DOHH2 (cell line): ENCODE measurements at regions not wholly inside any gene's neighbourhood (a gene's known extent, or its start where the extent isn't known, plus 50 kb on each side); places are given as distances from the start of the nearest gene placed in this dataset.
"Not testable (repeated sequence)": the region's sequence is repeated elsewhere in the genome, so short reads cannot be mapped to it uniquely, and the experiment has no call there.

ENCODE experiments used
- H3F3A ChIP-seq: fragments of 200-600 bp; sonication (generic), shearing (Covaris generic); 2 replicates; pipeline ENCODE4 v1.6.0; 2016; ENCODE audit warnings: antibody characterized with exemption, mild to moderate bottlenecking; ENCODE audit not compliant: control insufficient read depth, insufficient read depth
- H3K27ac ChIP-seq: fragments of 200-600 bp; sonication (generic); 2 replicates; pipeline ENCODE4 v1.5.1; 2014; ENCODE audit warnings: low read depth, mild to moderate bottlenecking, low read length, moderate library complexity
- H3K27me3 ChIP-seq: fragments of 200-600 bp; sonication (generic); 2 replicates; pipeline ENCODE4 v1.6.1; 2014; ENCODE audit warnings: mild to moderate bottlenecking, low read length, mixed read lengths; ENCODE audit not compliant: control insufficient read depth
- H3K36me3 ChIP-seq: fragments of 200-600 bp; sonication (generic); 2 replicates; pipeline ENCODE4 v1.6.1; 2014; ENCODE audit warnings: mild to moderate bottlenecking, low read length, moderate library complexity, mixed read lengths; ENCODE audit not compliant: control insufficient read depth
- H3K4me1 ChIP-seq: fragments of 200-600 bp; sonication (generic); 2 replicates; pipeline ENCODE4 v1.6.1; 2014; ENCODE audit warnings: mild to moderate bottlenecking, low read length, mixed read lengths; ENCODE audit not compliant: control insufficient read depth
- H3K4me2 ChIP-seq: fragments of 200-600 bp; sonication (generic); 2 replicates; pipeline ENCODE4 v1.6.0; 2014; ENCODE audit warnings: mild to moderate bottlenecking, low read length, moderate library complexity
- H3K4me3 ChIP-seq: fragments of 200-600 bp; sonication (generic); 2 replicates; pipeline ENCODE4 v1.5.1; 2014; ENCODE audit warnings: mild to moderate bottlenecking, low read length, mixed read lengths
- H3K79me2 ChIP-seq: fragments of 200-600 bp; sonication (generic); 2 replicates; pipeline ENCODE4 v1.6.1; 2014; ENCODE audit warnings: mild to moderate bottlenecking, low read length, mixed read lengths; ENCODE audit not compliant: control insufficient read depth
- H3K9me2 ChIP-seq: fragments of 200-600 bp; sonication (generic); replicated peaks from 2 replicates; pipeline ENCODE4 v1.6.1; 2014; ENCODE audit warnings: mild to moderate bottlenecking, low read length, mixed read lengths; ENCODE audit not compliant: control insufficient read depth
- H3K9me3 ChIP-seq: fragments of 200-600 bp; sonication (generic); 2 replicates; pipeline ENCODE4 v1.6.1; 2014; ENCODE audit warnings: antibody characterized with exemption, low read length, mixed read lengths; ENCODE audit not compliant: control insufficient read depth, insufficient read depth
- H4K20me1 ChIP-seq: fragments of 200-600 bp; sonication (generic); 2 replicates; pipeline ENCODE4 v1.6.0; 2014; ENCODE audit warnings: low read depth, mild to moderate bottlenecking, antibody characterized with exemption, low read length, moderate library complexity; ENCODE audit not compliant: control insufficient read depth, insufficient read depth
- EZH2phosphoT487 ChIP-seq: fragments of 200-600 bp; sonication (generic); IDR thresholded peaks from 2 replicates; pipeline ENCODE4 v1.6.1; 2017; ENCODE audit warnings: borderline replicate concordance, mild to moderate bottlenecking, antibody characterized with exemption, low read length, moderate library complexity, mixed read lengths
- TF ChIP-seq, protein P1 (sequence below): fragments of 200-600 bp; sonication (generic); IDR thresholded peaks from one replicate; pipeline ENCODE4 v1.5.1; 2014; ENCODE audit warnings: antibody characterized with exemption, mild to moderate bottlenecking, low read depth, low read length; ENCODE audit not compliant: poor library complexity, severe bottlenecking

DNA sequence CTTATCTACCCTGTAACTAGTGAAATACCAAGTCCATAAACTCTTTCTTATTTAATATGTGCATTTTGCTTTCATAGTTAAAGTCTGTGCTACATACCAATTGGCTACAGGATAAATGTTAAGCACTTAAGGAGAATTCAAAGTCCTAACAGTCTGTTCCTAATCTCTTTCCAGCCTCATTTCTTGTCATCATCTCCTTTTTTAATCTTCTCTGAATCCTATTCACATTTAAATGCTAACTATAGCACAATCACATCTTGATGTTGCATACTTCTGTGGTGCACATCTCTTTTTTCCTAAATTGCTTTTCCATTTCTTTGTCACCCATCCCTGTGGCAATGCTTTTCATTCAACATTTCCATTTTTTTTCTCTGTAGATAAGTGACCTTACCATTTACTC is 996.1 kb upstream of the TYRP1 start:
- H3K27me3 ChIP-seq = no peaks in the 10 kb centered on the region
- TF ChIP-seq, protein P1, sequence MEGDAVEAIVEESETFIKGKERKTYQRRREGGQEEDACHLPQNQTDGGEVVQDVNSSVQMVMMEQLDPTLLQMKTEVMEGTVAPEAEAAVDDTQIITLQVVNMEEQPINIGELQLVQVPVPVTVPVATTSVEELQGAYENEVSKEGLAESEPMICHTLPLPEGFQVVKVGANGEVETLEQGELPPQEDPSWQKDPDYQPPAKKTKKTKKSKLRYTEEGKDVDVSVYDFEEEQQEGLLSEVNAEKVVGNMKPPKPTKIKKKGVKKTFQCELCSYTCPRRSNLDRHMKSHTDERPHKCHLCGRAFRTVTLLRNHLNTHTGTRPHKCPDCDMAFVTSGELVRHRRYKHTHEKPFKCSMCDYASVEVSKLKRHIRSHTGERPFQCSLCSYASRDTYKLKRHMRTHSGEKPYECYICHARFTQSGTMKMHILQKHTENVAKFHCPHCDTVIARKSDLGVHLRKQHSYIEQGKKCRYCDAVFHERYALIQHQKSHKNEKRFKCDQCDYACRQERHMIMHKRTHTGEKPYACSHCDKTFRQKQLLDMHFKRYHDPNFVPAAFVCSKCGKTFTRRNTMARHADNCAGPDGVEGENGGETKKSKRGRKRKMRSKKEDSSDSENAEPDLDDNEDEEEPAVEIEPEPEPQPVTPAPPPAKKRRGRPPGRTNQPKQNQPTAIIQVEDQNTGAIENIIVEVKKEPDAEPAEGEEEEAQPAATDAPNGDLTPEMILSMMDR = no peak
- no peak for TF ChIP-seq EZH2phosphoT487
- H3K9me3 ChIP-seq = no peaks in the 10 kb centered on the region

DNA sequence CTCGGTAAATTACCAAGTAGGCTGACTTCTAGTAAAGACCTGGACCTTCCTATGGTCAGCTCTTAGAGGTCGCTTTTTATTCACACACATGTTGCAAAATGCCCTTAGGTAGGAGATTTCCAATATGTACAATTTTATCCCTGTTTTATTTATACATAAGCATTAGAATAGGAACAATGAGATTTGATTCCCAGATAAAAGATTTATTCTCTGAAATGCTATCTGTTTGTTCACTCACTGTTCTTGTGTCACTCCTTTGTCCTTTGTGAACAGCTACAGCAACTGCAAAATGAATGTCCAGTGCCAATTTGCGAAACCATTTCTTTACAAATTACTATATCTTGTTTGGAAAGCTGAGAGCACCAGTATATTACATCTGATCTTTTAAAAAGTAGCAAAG is 991.5 kb upstream of the TYRP1 start:
- Histone ChIP-seq H3K36me3 (no peaks in the 10 kb centered on the region), H3K27ac (no peak overlapping the region), H3K4me2 (no peak overlapping the region), H3F3A (no peaks in the 10 kb centered on the region), H3K9me3 (no peaks in the 10 kb centered on the region; the same call in 1 of the 2 replicates), H3K4me1 (no peaks in the 10 kb centered on the region), H3K79me2 (no peaks in the 10 kb centered on the region), H4K20me1 (no peaks in the 10 kb centered on the region), H3K27me3 (no peaks in the 10 kb centered on the region), H3K9me2 (no peaks in the 10 kb centered on the region), H3K4me3 (no peak overlapping the region)
- no peak for TF ChIP-seq EZH2phosphoT487
- TF ChIP-seq, protein P1 = no peak

More for the DNA sequence above, 996.1 kb upstream of the TYRP1 start:
- Histone ChIP-seq H3K79me2 (no peaks in the 10 kb centered on the region), H3K9me2 (no peaks in the 10 kb centered on the region), H3K4me2 (no peak overlapping the region), H3K36me3 (no peaks in the 10 kb centered on the region), H3K4me3 (no peak overlapping the region), H3K4me1 (no peaks in the 10 kb centered on the region), H4K20me1 (no peaks in the 10 kb centered on the region), H3K27ac (no peak overlapping the region), H3F3A (no peaks in the 10 kb centered on the region)

DNA sequence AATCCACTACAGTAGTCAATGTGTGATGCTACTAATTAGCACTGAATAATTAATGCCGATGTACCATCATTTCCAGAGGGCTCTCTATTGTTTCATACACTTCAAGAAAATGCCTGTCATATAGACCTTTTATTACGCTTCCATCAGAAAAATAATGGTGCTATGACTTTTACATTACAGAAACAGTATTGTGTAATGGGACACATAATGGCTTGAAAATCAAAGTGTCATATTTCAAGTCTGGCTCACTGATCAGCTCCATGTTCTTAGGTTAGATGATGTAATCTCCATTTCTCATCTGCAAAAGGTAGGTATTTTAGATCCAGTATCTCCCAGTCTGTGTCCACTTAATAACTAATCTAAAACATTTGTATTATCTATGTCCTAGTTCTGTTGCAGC is 990.6 kb upstream of the TYRP1 start:
- H3K27me3 ChIP-seq = no peaks in the 10 kb centered on the region
- no peak overlapping the region for H3K27ac ChIP-seq
- no peaks in the 10 kb centered on the region for H3K79me2 ChIP-seq
- TF ChIP-seq, protein P1 = no peak
- no peak for TF ChIP-seq EZH2phosphoT487
- no peaks in the 10 kb centered on the region for H3K9me2 ChIP-seq
- H3K4me2 ChIP-seq = no peak overlapping the region
- H3K9me3 ChIP-seq = no peaks in the 10 kb centered on the region; the same call in 1 of the 2 replicates
- no peaks in the 10 kb centered on the region for H3F3A ChIP-seq
- no peaks in the 10 kb centered on the region for H3K4me1 ChIP-seq
- no peak overlapping the region for H3K4me3 ChIP-seq
- no peaks in the 10 kb centered on the region for H3K36me3 ChIP-seq
- no peaks in the 10 kb centered on the region for H4K20me1 ChIP-seq

DNA sequence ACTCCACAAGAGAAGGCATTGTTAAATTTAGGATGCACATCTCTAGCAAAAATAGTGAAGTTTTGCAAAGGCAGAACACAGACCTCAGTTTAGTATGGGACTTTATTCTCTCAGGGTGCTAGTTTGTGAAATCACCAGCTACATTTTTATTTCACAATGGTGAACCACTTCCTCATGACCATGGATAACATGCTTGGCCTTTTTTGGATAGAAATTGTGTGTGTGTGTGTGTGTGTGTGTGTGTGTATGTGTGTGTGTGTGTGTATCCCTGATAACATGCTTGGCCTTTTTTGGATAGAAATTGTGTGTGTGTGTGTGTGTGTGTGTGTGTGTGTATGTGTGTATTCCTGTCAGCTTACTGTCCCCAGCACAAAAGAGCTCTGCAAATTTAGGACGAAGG is 989.0 kb upstream of the TYRP1 start:
- not testable (repeated sequence) for H3K4me2 ChIP-seq, H3K27ac ChIP-seq, H3K4me1 ChIP-seq, H3F3A ChIP-seq, H3K4me3 ChIP-seq, H3K36me3 ChIP-seq, H3K79me2 ChIP-seq, H3K27me3 ChIP-seq, H3K9me3 ChIP-seq, H3K9me2 ChIP-seq, H4K20me1 ChIP-seq
